ENCODE measurements at regions not wholly inside any gene's neighbourhood (a gene's known extent, or its start where the extent isn't known, plus 50 kb on each side); places are given as distances from the start of the nearest gene placed in this dataset.

DNA sequence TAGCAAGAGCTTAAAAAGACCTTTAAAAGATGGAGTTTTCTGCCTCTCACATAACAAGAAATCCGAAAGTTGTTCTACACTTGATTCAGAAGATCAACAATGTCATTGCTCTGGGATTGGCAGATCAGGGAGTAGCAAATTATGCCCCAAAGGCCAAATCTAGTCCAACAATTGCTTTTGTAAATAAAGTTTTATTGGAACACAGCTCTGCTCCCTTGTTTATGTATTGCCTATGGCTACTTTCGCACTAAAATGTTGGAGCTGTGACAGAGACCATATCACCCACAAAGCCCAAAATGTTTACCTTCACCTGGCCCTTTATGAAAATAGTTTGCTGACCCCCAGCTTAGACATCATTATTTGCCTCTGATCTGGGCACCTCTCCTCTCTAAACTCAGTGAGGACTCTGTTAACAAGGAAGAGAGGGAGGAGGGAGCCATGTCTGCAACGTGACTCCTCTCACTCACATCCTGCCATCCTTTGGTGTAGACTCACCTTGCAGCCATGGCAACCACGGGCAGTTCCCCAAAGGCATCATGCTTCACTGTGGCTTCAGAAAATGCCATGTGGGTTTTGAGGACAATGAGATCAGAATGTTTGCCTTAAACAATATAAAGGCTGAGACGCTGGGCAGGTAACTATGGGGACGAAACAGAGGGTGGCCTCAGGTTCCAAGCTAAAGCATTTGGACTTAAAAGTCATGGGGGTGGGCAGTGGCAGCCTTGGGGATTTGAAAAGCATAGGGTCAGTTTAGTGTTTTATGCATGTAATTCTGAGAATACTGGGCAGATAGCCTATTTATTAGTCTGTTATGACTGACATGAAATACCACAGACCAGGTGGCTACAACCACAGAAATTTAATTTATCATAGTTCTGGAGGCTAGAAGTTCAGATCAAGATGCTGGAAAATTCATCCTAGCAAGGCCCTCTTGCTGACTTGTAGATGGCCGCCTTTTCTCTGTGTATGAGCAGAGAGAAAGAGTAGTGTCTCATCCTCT, 149.7 kb upstream of the TNFAIP3 start (continued):
- no peak for TF ChIP-seq ZNF592 (IDR thresholded peaks at IDR 0.05)
- TF ChIP-seq SREBF1 (IDR thresholded peaks at IDR 0.05; ENCODE audit: low read length) = no peak
- TF ChIP-seq MXI1 (IDR thresholded peaks at IDR 0.05; ENCODE audit: low read depth, low read length) = 0 out of 2 replicates have a peak, but pooled peaks have one; percentile 16
- TF ChIP-seq SMAD1 (IDR thresholded peaks at IDR 0.05; ENCODE audit: low read depth, partially characterized antibody) = no peak
- peak; percentile 69 for TF ChIP-seq MTA2 (IDR thresholded peaks at IDR 0.05; ENCODE audit: low read depth)
- TF ChIP-seq CTCF (IDR thresholded peaks at IDR 0.05 in 2 of 3, conservative IDR thresholded peaks at IDR 0.05 in 1 of 3; ENCODE audit: control insufficient read depth in 2 of 3, extremely low read depth in 1 of 3, insufficient read depth in 1 of 3, low read depth in 3 of 3, low read length in 3 of 3) = no peak
- TF ChIP-seq ZBED1 (IDR thresholded peaks at IDR 0.05; ENCODE audit: borderline replicate concordance) = no peak
- TF ChIP-seq WRNIP1 (IDR thresholded peaks at IDR 0.05; ENCODE audit: borderline replicate concordance, low read depth, low read length) = no peak
- no peak for TF ChIP-seq CBFB (IDR thresholded peaks at IDR 0.05; ENCODE audit: low read depth)
- TF ChIP-seq NR2F1 (conservative IDR thresholded peaks at IDR 0.05) = peak; percentile 46; the same call in 1 of the 2 replicates
- TF ChIP-seq TARDBP (IDR thresholded peaks at IDR 0.05; ENCODE audit: borderline replicate concordance) = no peak
- no peak for TF ChIP-seq TBL1XR1 (IDR thresholded peaks at IDR 0.05; ENCODE audit: low read depth, low read length)
- no peak for TF ChIP-seq BACH1 (IDR thresholded peaks at IDR 0.05; ENCODE audit: borderline replicate concordance)
- TF ChIP-seq SUPT20H (IDR thresholded peaks at IDR 0.05; ENCODE audit: borderline replicate concordance, control insufficient read depth, low read depth, low read length) = no peak
- TF ChIP-seq POU2F2 (IDR thresholded peaks at IDR 0.05; ENCODE audit: borderline replicate concordance, low read depth, low read length) = no peak
- TF ChIP-seq, protein P1, sequence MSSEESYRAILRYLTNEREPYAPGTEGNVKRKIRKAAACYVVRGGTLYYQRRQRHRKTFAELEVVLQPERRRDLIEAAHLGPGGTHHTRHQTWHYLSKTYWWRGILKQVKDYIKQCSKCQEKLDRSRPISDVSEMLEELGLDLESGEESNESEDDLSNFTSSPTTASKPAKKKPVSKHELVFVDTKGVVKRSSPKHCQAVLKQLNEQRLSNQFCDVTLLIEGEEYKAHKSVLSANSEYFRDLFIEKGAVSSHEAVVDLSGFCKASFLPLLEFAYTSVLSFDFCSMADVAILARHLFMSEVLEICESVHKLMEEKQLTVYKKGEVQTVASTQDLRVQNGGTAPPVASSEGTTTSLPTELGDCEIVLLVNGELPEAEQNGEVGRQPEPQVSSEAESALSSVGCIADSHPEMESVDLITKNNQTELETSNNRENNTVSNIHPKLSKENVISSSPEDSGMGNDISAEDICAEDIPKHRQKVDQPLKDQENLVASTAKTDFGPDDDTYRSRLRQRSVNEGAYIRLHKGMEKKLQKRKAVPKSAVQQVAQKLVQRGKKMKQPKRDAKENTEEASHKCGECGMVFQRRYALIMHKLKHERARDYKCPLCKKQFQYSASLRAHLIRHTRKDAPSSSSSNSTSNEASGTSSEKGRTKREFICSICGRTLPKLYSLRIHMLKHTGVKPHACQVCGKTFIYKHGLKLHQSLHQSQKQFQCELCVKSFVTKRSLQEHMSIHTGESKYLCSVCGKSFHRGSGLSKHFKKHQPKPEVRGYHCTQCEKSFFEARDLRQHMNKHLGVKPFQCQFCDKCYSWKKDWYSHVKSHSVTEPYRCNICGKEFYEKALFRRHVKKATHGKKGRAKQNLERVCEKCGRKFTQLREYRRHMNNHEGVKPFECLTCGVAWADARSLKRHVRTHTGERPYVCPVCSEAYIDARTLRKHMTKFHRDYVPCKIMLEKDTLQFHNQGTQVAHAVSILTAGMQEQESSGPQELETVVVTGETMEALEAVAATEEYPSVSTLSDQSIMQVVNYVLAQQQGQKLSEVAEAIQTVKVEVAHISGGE (CRISPR knock-in tag; IDR thresholded peaks at IDR 0.05) = no peak
- no peak for TF ChIP-seq STAT1 (conservative IDR thresholded peaks at IDR 0.05)
- TF ChIP-seq ZNF274 (IDR thresholded peaks at IDR 0.05; ENCODE audit: insufficient read depth, insufficient read length) = no peak
